ENCODE measurements at regions not wholly inside any gene's neighbourhood (a gene's known extent, or its start where the extent isn't known, plus 50 kb on each side); places are given as distances from the start of the nearest gene placed in this dataset.

GRCh38 chr6:33967966-33968724 lies 164.3 kb upstream of the MLN start:
- no peaks in the 10 kb centered on the region for H3K36me3 ChIP-seq
- DNase-seq (ENCODE audit: low spot score in 2 of 2): no peak
- 39 to 42% methylated on average over 3 of the region's 3 CpGs for WGBS, 2 donors
- no peak overlapping the region for H3K27ac ChIP-seq
- TF ChIP-seq POLR2A (IDR thresholded peaks at IDR 0.05) (no peak), CTCF (IDR thresholded peaks at IDR 0.05) (no peak)
- H3K27me3 ChIP-seq: peaks cover 0 to 14% of the 10 kb centered on the region in 2 donors
- H3K9me3 ChIP-seq: peaks cover 0 to 28% (median 0%) of the 10 kb centered on the region in 4 donors
- no peak overlapping the region for H3K4me3 ChIP-seq
- no peaks in the 10 kb centered on the region for H3K4me1 ChIP-seq

- no peaks in the 10 kb centered on the region for H3K36me3 ChIP-seq
- 48 to 55% methylated on average over 3 of the region's 3 CpGs for WGBS, 2 donors
- no peak for TF ChIP-seq EP300 (IDR thresholded peaks at IDR 0.05)
- TF ChIP-seq POLR2A (IDR thresholded peaks at IDR 0.05): no peak
- TF ChIP-seq CTCF (IDR thresholded peaks at IDR 0.05): no peak
- H3K4me3 ChIP-seq: no peak overlapping the region
- peaks cover 0 to 20% (median 0%) of the 10 kb centered on the region in 4 donors for H3K9me3 ChIP-seq
- H3K4me1 ChIP-seq: no peaks in the 10 kb centered on the region
- H3K27ac ChIP-seq: no peak overlapping the region
- H3K27me3 ChIP-seq: peaks cover 0 to 13% of the 10 kb centered on the region in 2 donors
- no peak for DNase-seq (ENCODE audit: low spot score in 2 of 2)
Measured at GRCh38 chr6:33967265-33967767, 163.5 kb upstream of the MLN start.

GRCh38 chr6:33966536-33966935 lies 162.7 kb upstream of the MLN start:
- Histone ChIP-seq H3K27ac (no peak overlapping the region), H3K4me3 (no peak overlapping the region), H3K4me1 (no peaks in the 10 kb centered on the region), H3K36me3 (no peaks in the 10 kb centered on the region), H3K27me3 (peaks cover 0 to 13% of the 10 kb centered on the region in 2 donors), H3K9me3 (peaks cover 0 to 16% (median 0%) of the 10 kb centered on the region in 4 donors)
- WGBS, 2 donors: 69 to 75% methylated on average over 2 of the region's 2 CpGs
- TF ChIP-seq POLR2A (IDR thresholded peaks at IDR 0.05) (no peak), CTCF (IDR thresholded peaks at IDR 0.05) (no peak), EP300 (IDR thresholded peaks at IDR 0.05) (no peak)
- DNase-seq (ENCODE audit: low spot score in 2 of 2): no peak

GRCh38 chr6:33965766-33966165 lies 162.0 kb upstream of the MLN start:
- H3K4me3 ChIP-seq: no peak overlapping the region
- peaks cover 0 to 16% (median 0%) of the 10 kb centered on the region in 4 donors for H3K9me3 ChIP-seq
- TF ChIP-seq EP300 (IDR thresholded peaks at IDR 0.05): no peak
- no peak for TF ChIP-seq CTCF (IDR thresholded peaks at IDR 0.05)
- no peak for TF ChIP-seq POLR2A (IDR thresholded peaks at IDR 0.05)
- no peaks in the 10 kb centered on the region for H3K36me3 ChIP-seq
- no peak for DNase-seq (ENCODE audit: low spot score in 2 of 2)
- H3K27me3 ChIP-seq: peaks cover 0 to 13% of the 10 kb centered on the region in 2 donors
- H3K27ac ChIP-seq: no peak overlapping the region
- 84 to 88% methylated on average over 8 of the region's 8 CpGs for WGBS, 2 donors
- no peaks in the 10 kb centered on the region for H3K4me1 ChIP-seq

- Histone ChIP-seq H3K4me3 (no peak overlapping the region), H3K36me3 (no peaks in the 10 kb centered on the region), H3K9me3 (peaks cover 0 to 16% (median 0%) of the 10 kb centered on the region in 4 donors), H3K27ac (no peak overlapping the region), H3K4me1 (no peaks in the 10 kb centered on the region), H3K27me3 (peaks cover 0 to 22% of the 10 kb centered on the region in 2 donors)
- 90 to 93% methylated on average over 3 of the region's 3 CpGs for WGBS, 2 donors
- no peak for TF ChIP-seq CTCF (IDR thresholded peaks at IDR 0.05)
- TF ChIP-seq POLR2A (IDR thresholded peaks at IDR 0.05): no peak
- TF ChIP-seq EP300 (IDR thresholded peaks at IDR 0.05): no peak
- no peak for DNase-seq (ENCODE audit: low spot score in 2 of 2)
Measured at GRCh38 chr6:33964387-33964786, 160.6 kb upstream of the MLN start.

All from tibial nerve (tissue), 4 donors.